ENCODE measurements at regions not wholly inside any gene's neighbourhood (a gene's known extent, or its start where the extent isn't known, plus 50 kb on each side); places are given as distances from the start of the nearest gene placed in this dataset.
"Not testable (repeated sequence)": the region's sequence is repeated elsewhere in the genome, so short reads cannot be mapped to it uniquely, and the experiment has no call there.

DNA sequence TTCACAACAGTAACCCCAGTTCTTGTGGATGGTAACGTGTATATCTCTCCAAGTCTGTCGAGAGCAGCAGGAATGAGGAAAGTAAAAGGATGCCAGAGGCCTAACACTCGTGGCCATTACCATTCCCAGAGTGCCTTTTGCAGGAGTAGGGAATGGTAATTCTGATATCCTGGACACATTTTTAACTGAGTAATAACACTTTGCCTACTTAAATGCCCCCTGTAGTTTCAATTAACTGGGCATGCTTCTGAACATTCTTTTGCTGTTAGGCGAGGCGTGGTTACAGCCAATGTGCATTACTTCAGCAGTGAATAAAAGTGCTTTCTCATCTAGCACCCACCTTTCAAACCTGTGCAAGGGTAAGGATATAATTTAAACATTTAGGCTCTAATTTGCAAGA is 258.5 kb upstream of the ADGRL2 start:
- no peak for DNase-seq (ENCODE audit: low read depth, low spot score)

DNA sequence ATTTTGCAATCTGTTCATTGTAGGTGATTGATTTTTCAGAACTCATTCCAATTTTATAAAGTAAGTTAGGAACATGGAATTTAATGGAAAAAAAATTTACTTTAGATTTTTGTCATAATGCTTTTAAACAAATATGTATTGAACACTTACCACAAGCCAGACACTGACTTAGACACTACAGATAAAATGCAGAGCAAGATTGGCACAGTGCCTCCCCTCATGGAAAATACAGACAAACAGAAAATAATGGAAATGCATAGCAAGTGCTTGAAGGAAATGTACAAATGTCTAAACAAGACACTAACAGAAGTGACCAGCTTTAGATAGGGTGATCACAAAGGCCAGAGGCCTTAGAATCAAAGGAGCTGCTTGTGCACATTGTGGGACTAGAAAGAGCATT is 260.5 kb upstream of the ADGRL2 start:
- DNase-seq (ENCODE audit: low read depth, low spot score), result no peak

DNA sequence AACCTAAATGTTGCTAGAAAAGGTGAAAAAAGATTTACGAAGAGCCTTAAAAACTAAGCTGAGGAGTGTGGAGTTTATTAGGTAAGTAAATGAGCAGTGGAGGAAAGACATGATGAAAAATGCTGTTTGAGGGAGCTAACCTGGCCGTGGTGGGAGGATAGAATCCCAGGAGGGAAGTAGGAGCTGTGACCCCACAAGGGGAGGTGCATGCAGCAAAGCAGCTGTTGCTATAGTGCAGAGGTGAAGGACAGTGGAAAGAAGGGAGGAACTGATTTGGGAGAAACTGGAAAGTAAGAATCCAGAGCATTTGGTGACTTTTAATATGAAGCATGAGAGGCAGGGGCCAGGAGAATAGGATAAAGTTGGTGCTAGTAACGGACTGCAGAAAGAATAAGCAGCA is 271.7 kb upstream of the ADGRL2 start:
- DNase-seq (ENCODE audit: low read depth, low spot score), result no peak

DNA sequence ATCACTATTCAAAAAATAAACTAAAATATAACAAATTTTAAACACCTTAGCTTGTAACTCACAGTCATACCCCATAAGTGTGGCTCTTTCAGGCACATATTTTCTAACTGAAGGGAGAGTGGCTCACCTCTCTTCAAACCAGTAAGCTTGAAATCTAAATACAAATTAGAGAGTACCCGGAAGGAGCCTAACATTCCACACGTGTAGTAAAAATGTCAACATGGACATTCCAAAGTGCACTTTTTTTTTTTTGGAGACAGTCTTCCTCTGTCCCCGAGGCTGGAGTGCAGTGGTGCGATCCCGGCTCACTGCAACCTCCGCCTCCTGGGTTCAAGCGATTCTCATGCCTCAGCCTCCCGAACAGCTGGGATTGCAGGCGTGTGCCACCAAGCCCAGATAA is 275.6 kb upstream of the ADGRL2 start:
- peak; percentile 43 for DNase-seq (ENCODE audit: low read depth, low spot score)

DNA sequence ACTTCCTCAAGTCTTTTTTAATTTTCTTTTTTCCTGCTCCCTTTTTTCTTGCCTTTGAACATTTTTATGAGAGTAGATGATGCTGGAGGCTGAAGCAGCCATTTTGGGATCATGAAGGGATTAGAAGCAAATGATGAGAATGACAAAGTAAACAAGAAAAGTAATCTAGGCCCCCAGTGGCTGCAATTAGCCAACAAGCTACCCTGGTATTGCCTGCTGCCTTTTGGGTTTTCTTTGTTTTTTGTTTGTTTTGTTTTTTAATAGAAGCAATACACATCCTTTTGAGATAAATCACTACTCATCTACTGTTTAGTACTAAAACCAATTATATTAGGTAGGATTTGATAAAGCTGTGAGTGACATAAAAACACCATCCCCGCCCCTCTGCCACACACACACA is 280.7 kb upstream of the ADGRL2 start:
- DNase-seq (ENCODE audit: low read depth, low spot score), result no peak

DNA sequence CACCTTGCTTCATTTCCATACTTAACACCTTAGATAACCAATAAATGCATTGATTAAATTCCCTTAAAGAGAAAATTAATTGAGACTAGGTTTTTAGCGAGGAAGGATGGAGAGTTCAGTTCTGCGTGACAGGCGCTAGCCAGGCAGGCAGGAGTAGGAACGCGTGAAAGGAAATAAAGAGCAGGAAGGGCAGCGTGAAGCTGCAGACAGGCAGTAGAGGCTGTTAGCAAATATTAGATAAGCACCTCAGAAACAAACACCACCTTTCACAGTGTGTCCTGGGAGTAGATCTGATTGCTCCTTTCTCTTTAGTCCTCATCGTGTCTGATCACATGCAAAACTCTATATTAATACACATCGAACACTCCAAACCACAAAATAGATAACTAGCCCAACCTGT is 282.7 kb upstream of the ADGRL2 start:
- DNase-seq (ENCODE audit: low read depth, low spot score), result no peak

DNA sequence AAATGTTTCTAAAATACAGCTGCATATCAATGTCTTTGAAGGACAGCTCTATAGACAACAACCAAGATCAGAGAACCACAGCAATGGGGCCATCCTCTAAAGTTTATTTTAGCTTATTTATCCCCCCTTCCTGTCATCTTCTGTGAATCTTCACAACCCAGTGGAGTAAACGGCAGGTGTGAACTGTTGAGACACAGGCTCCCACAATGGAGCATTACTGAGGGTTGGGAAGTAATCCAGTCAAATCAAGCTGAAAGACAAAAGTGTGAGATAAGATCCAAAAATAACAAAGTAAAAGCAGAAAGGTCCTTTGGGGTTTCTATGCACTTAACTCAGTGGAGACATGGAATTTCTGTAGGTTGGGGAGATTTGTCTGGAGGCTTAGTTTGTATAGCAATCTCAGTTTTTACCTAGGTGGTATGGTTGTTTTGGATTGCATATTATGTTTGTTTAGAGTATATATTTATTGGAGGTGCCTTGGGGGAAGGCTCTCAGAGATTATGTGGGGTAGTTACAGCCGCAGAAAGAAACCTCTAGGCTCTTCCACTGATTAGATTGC is 286.9 kb upstream of the ADGRL2 start:
- no peak for DNase-seq (ENCODE audit: low read depth, low spot score)

DNA sequence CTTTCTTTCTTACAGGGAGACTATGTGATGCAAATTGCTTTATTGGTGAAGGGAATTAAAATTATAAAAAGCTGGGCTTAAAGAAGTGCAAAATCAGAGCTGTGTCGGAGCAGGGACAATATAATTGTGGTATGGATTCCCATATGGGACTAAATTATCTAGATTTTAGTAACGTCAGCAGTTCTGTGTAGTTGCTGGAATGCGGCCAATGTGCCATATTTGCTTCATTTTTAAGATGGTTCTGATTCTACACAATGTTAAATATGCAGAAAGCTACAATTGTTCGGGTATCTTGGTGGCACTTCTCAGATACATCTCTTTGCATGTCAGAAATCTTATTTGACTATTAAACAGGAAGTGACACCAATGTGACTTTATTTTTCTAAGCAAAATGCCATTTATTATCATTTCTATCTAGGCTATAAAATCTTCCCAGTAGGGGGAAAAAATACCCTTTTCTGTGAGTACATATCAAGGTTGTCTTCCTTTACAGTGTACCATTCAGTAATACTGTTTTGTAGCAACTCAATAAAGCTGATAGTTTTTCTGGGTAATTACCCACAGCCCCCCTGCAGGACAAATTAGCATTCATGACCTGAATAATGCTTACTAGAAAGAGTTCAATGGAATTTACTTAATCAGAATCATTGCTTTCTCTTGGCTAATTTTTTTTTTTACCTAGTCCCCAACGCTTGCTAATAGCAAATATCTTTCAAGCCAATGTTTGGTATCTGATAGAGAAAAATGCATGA is 288.3 kb upstream of the ADGRL2 start:
- no peak for DNase-seq (ENCODE audit: low read depth, low spot score)

DNA sequence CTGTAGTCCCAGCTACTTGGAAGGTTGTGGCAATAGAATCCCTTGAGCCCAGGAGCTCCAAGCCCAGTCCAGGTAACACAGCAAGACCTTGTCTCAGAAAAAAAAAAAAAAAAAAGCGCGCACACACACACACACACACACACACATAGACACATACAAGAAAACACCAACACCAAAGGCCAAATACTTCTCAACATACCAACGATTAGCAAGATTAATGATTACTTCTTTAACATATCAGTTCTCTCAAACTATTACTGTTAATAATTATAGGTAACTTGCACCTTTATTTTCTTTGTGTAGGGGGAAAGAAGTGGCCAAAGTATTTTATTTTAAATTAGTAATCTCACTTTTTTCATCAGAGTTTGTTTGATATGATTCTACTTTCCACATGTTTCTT is 289.5 kb upstream of the ADGRL2 start:
- DNase-seq (ENCODE audit: low read depth, low spot score), result no peak

DNA sequence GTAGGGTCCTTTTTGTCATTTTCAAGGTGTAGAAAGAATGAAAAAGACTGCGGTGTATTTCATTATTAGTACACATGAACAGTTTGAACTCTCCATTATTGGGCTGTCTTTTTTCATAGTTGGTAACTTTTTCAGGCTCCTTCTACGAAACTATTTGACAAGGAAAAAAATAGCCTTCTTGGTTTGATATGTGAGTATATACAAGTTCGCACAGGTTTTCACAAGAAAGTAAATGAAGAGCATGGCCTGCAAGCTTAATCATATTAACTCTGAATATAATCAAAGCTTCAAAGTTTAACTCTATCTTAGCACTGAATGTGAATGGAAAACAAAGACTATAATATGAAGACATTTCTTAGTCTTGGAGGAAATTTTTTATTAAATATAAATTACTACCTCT is 290.0 kb upstream of the ADGRL2 start:
- DNase-seq (ENCODE audit: low read depth, low spot score), result no peak

DNA sequence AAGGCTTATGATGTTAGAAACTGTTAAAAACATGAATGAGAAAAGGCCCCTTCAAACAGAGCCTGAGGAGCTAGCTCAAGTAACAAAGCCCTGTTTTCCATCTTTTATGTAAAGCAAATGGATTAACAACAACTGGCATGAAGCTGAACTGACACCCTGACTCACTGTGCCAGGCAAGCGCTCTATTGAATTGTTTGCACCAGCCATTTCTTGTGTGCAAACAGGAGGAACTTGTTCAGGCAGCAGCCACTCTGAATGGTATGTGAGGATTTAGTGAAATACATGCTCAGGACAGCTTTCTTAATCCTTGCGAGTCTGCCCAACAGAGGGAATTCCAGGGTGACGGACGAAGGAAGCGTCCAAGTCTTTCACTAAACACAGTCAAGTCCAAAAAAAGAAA is 291.1 kb upstream of the ADGRL2 start:
- peak; percentile 66 for DNase-seq (ENCODE audit: low read depth, low spot score)

DNA sequence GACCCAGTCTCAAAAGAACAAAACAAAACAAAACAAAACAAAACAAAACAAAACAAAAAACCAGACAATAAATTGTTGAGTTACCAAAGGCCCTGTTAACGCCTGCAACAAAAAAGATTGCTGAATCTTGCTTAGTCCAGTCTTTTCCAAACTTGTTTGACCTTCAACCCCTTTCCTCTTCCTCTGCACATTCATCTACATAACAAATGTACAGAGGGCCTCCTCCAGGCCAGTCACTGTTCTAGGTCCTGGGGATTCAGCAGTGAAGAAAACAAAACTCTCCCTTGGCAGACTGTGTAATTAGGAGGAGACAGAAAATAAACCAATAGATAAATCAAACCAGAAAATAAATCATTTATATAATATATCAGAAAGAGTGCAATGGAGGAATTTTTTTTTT is 294.0 kb upstream of the ADGRL2 start:
- DNase-seq (ENCODE audit: low read depth, low spot score), result peak; percentile 33

DNA sequence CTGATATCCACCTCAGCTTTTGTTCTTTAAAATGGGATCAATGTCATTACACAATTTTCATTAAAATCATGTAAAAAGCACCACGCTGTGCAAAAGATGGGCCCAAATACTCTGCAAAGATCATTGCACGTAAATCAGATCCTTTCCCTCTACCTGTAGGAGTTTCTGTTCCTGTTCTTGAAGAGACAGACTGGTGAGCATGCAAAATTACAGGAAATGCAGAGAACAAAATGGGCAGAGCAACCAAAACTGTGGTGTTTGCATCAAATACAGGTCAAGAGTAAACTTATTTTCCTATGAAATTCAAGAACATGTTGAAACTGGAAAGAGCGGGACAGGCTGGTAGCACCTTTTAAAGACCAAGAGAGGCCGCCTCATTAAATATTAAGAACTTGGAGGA is 294.9 kb upstream of the ADGRL2 start:
- no peak for DNase-seq (ENCODE audit: low read depth, low spot score)

DNA sequence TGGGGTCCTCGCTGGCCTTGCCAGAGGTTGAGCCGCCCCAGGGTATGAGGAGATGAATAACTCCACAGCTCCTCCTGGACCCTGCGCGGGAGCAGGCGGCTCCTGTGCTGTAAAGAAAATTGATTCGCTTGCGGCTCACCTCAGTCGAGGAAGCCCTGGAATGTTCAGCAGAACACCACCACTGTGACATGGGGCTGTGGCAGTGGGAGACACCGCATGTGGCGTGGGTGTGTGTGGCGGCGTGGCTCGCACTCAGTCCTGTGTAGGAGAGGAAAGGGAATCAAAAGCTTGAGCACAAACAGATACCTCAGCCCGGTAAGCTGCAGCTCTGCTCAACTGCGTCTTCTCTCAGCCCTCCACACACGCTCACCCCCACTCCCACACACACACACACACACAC is 295.9 kb upstream of the ADGRL2 start:
- DNase-seq (ENCODE audit: low read depth, low spot score), result not testable (repeated sequence)

DNA sequence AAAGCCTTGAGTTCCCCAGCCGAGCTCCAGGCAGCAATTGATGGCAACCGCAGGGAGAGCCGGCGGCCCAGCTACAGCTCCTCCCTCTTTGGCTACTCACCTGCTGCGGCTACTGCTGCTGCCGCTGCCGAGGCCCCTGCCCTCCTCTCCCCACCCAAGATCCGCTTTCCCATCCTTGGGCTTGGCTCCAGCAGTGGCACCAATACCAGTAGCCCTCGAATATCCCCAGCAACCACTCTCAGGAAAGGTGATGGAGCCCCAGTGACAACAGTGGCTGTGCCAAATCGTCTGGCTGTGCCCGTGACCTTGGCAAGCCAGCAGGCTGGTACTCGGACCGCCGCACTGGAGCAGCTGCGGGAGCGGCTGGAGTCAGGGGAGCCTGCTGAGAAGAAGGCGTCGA is 298.0 kb upstream of the ADGRL2 start:
- DNase-seq (ENCODE audit: low read depth, low spot score), result not testable (repeated sequence)

DNA sequence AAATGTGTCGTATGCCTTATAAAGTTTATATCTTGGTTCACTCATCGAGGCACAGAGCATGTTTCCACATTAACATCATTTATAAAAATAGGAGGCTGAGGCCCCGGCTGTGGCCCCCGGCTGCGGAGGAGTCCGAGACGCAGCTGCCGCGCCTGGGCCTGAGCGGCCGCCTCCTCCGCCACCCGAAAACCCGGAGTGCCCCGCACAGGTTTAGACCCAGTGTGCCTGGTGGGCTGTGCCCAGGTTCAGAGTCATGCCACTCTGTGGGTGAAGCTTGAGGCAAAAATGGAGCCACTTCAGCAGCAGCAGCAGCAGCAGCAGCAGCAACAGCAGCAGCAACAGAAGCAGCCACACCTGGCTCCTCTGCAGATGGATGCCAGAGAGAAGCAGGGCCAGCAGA is 299.2 kb upstream of the ADGRL2 start:
- not testable (repeated sequence) for DNase-seq (ENCODE audit: low read depth, low spot score)

DNA sequence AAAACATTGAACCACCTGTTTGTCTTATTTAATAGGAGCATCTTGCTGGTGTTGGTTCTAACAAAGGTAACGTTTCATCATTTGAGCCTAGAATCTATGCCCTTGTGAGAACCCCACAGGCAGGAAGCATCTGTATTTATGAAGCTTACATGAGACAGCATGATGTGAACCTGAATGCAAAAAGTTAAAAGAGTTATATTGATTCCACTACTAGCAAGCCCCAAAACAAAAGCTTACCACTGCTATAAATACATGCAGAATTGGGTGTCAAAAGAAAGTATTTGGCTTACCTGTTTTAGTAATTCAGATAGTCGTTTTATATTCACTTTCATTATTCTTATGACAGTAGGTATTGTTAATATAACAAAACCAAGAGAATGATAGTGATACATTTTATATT is 301.2 kb upstream of the ADGRL2 start:
- no peak for DNase-seq (ENCODE audit: low read depth, low spot score)

DNA sequence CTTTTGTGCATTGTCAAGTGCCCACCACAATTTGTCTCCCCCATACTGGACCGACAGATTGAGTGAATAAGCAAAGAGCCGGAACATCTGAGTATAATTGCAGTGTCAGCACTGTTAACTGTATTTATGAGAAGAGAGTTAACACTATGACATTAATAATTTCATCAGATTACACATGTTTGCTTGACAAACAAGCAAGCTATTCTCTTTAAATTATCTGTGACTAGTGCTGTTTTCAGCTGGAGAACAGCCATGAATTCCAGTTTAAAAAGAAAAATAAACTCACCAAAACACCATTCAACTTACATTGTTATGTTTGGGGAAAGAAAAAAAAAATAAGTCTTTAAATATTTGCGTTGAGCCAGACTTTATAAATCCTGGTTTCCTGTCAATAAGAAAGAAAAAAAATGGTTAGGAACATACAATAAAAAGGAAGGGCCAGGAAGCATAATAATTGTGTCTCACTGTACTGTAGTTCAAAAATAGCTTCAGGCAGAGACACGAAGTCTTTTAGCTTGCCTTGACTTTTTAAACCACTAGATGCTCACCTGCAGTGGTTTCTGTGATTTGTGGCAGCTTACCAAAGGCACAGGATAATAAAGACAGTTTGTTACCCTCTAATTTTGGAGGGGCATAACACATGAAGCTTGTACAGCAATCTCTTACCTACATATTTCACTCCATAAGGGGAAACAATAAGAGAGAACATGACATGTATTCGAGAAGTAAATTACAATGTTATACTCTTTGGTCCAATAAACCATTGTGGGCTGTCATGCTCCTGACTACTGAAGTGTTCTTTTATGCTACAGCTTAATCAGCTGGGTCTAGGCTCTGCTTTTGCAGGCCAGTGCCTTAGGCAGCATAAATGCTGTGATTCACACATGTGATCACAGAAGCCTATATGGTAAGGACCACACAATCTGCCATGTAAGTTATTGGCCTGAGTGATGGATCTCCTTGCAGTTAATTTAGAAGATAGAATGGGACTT is 302.0 kb upstream of the ADGRL2 start:
- no peak for DNase-seq (ENCODE audit: low read depth, low spot score)

DNA sequence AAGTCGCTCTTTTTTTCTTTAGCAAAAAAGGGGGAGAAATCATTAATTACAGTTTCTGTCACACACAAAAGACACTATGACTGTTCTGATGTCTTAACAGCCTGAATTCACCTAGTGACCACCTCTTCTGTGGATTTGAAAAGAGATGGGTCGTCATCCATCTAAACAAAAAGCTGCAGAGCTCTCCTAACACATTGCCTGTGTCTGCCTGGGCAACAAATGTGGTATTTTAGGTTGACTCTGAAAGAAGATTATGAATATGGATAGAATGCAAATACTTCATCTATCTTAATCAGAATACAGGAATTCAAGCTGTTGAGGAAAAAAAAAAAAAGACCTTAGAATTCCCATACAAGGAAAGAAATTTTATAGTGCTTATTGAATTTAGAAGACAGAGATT is 304.4 kb upstream of the ADGRL2 start:
- no peak for DNase-seq (ENCODE audit: low read depth, low spot score)

DNA sequence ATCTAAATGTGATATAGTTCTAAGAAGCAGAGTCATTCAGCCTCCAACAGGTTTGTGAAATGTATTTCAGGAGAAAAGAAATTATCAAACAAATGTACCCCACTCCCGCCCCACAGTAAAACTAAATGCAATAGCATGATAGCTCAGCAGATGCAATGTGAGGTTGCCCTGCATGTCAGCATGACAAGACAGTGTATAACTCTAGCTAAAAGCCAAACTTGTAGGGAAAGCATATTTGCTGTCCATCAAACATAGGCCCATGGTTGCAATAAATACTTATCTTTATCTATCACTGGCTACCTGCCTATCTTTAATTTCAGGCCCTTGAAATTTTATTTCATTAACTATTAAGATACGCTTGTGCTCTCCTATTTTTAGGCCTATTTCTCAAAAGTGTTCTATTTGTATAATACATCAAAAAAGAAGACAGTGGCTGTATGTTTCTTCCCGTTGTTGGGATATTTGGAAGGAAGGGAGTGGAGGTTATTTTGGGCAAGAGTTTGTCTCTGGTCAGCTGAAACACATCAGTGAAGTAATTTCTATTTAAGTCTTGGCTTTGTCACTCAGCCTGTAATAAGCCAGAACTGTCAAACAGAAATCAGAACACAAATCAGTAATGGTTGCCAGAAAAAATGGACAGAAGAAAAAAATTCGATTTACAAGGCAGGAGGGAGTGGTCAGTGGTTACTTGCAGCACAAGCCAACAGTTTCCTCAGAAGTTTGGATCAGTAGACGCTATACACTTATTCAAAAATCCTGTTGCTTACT is 307.4 kb upstream of the ADGRL2 start:
- no peak for DNase-seq (ENCODE audit: low read depth, low spot score)

DNA sequence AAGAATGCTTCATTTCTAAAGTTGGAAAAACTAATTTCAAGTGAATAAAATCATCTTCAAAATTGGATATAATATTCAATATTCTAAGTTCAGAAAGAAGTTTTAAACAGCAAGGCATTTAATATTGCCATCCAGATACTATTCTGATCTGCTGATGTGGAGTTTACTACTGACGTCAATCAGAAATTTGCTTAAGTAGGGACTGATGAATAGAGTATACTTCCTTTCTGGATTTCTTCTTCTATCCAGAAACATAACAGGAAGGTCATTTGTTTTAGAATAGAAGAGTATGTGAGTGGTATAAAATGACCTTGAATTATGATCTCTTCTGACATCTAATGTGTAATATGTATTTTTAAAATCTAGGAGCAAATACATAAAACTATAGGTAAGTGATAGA is 308.1 kb upstream of the ADGRL2 start:
- no peak for DNase-seq (ENCODE audit: low read depth, low spot score)

DNA sequence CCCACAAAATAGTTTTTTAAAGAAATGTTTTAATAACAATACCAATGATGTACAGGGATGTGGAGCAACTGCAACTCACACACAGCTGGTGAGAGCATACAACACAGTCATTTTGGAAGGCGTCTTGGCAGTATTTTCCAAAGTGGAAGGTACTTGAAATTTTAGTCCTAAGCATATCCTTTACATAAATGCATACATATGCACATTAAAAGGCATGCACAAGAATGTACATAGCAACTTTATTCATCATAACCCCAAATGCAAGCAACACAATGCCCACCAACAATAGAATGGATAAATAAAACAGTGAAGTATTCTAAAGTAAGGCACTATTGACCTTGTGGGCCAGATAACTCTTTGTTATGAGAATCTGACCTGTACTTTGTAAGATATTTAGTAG is 310.1 kb upstream of the ADGRL2 start:
- DNase-seq (ENCODE audit: low read depth, low spot score), result no peak

Data from ELF-1 (cell line).